ENCODE measurements at regions not wholly inside any gene's neighbourhood (a gene's known extent, or its start where the extent isn't known, plus 50 kb on each side); places are given as distances from the start of the nearest gene placed in this dataset.
"Not testable (repeated sequence)": the region's sequence is repeated elsewhere in the genome, so short reads cannot be mapped to it uniquely, and the experiment has no call there.

- no peak for DNase-seq
These were observed 326.2 kb downstream of the CBLN4 start for GRCh38 chr20:55678970-55679667.

GRCh38 chr20:55678126-55678525 is 327.2 kb downstream of the CBLN4 start:
- DNase-seq, result no peak

GRCh38 chr20:55677011-55677410 is 328.3 kb downstream of the CBLN4 start:
- no peak for DNase-seq

- DNase-seq, result no peak
These were observed 329.2 kb downstream of the CBLN4 start for GRCh38 chr20:55676097-55676496.

- no peak for DNase-seq
These were observed 336.7 kb downstream of the CBLN4 start for GRCh38 chr20:55668631-55669030.

GRCh38 chr20:55667955-55668354 is 337.4 kb downstream of the CBLN4 start:
- no peak for DNase-seq

- DNase-seq, result no peak
These were observed 338.3 kb downstream of the CBLN4 start for GRCh38 chr20:55667024-55667423.

GRCh38 chr20:55656231-55656775 is 349.0 kb downstream of the CBLN4 start:
- DNase-seq, result no peak

- no peak for DNase-seq
These were observed 354.5 kb downstream of the CBLN4 start for GRCh38 chr20:55650657-55651360.

- DNase-seq, result no peak
These were observed 356.1 kb downstream of the CBLN4 start for GRCh38 chr20:55649254-55649653.

GRCh38 chr20:55646851-55647250 is 358.5 kb downstream of the CBLN4 start:
- no peak for DNase-seq

- no peak for DNase-seq
These were observed 363.8 kb downstream of the CBLN4 start for GRCh38 chr20:55641497-55641896.

GRCh38 chr20:55635870-55636269 is 369.4 kb downstream of the CBLN4 start:
- no peak for DNase-seq

GRCh38 chr20:55632592-55632991 is 372.7 kb downstream of the CBLN4 start:
- no peak for DNase-seq

GRCh38 chr20:55629143-55629542 is 376.2 kb downstream of the CBLN4 start:
- DNase-seq, result not testable (repeated sequence)

- DNase-seq, result no peak
These were observed 378.6 kb downstream of the CBLN4 start for GRCh38 chr20:55626716-55627115.

- no peak for DNase-seq
These were observed 389.0 kb downstream of the CBLN4 start for GRCh38 chr20:55616367-55616766.

GRCh38 chr20:55615818-55616217 is 389.5 kb downstream of the CBLN4 start:
- DNase-seq, result no peak

GRCh38 chr20:55614220-55614757 is 391.0 kb downstream of the CBLN4 start:
- DNase-seq, result no peak

- no peak for DNase-seq
These were observed 394.6 kb downstream of the CBLN4 start for GRCh38 chr20:55610756-55611155.

- no peak for DNase-seq
These were observed 399.7 kb downstream of the CBLN4 start for GRCh38 chr20:55605594-55605993.

- no peak for DNase-seq
These were observed 407.8 kb downstream of the CBLN4 start for GRCh38 chr20:55597526-55597925.

- no peak for DNase-seq
These were observed 408.9 kb downstream of the CBLN4 start for GRCh38 chr20:55596431-55596830.

- DNase-seq, result no peak
These were observed 412.5 kb downstream of the CBLN4 start for GRCh38 chr20:55592866-55593265.

Data from SHP77 treated with DMSO at 0.1 percent for 48 hours (cell line).